ENCODE measurements at regions not wholly inside any gene's neighbourhood (a gene's known extent, or its start where the extent isn't known, plus 50 kb on each side); places are given as distances from the start of the nearest gene placed in this dataset.

DNA sequence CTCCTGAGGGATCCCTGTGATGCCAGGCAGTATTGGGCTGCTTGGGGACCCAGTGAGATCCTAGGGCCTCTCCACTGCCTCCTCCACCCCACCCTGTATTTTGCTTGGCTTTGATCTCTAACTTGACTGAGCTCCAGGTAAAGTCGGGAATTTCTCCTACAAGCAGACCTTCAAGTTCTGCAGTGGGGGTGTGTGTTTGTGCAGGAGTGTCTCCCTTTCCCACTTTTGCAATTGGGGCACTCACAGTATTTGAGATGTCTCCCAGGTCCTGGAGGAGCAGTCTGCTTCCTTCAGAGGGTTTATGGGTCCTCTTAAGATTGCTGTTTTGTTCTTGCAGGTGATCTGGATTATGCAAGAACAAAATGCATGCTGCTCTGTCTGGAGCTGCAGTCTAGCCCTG, 68.9 kb downstream of the ALG10B start:
- TF ChIP-seq, protein P1, sequence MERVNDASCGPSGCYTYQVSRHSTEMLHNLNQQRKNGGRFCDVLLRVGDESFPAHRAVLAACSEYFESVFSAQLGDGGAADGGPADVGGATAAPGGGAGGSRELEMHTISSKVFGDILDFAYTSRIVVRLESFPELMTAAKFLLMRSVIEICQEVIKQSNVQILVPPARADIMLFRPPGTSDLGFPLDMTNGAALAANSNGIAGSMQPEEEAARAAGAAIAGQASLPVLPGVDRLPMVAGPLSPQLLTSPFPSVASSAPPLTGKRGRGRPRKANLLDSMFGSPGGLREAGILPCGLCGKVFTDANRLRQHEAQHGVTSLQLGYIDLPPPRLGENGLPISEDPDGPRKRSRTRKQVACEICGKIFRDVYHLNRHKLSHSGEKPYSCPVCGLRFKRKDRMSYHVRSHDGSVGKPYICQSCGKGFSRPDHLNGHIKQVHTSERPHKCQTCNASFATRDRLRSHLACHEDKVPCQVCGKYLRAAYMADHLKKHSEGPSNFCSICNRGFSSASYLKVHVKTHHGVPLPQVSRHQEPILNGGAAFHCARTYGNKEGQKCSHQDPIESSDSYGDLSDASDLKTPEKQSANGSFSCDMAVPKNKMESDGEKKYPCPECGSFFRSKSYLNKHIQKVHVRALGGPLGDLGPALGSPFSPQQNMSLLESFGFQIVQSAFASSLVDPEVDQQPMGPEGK (tag by site-specific recombination; IDR thresholded peaks at IDR 0.05) = no peak
- TF ChIP-seq ZNF677 (tag by site-specific recombination; IDR thresholded peaks at IDR 0.05) = no peak
- TF ChIP-seq KLF1 (tag by site-specific recombination; IDR thresholded peaks at IDR 0.05) = no peak
- TF ChIP-seq ZNF157 (tag by site-specific recombination; IDR thresholded peaks at IDR 0.05) = no peak
- TF ChIP-seq ZSCAN30 (tag by site-specific recombination; IDR thresholded peaks at IDR 0.05) = no peak
- Histone ChIP-seq H3K36me3 (ENCODE audit: control insufficient read depth in 2 of 2, insufficient read depth in 1 of 2, low read length in 2 of 2) (no peaks in the 10 kb centered on the region), H3K4me1 (ENCODE audit: control insufficient read depth, insufficient read depth, low read length) (no peaks in the 10 kb centered on the region), H3K27ac (ENCODE audit: extremely low read depth, low read depth, low read length) (no peak overlapping the region), H3K9me3 (ENCODE audit: control insufficient read depth, insufficient read depth, low read depth, low read length) (no peaks in the 10 kb centered on the region), H3K4me3 (ENCODE audit: low read depth, low read length) (no peak overlapping the region)
- ChIA-PET POLR2A (no interaction called here), CTCF (interaction anchor here (0.6 to 1.2 kb wide), 2 partner anchors 40 to 760 kb away, joined by 3 read pairs; no protein-coding TSS in a partner anchor)

- ChIA-PET POLR2A (no interaction called here), CTCF (interaction anchor here (1.2 kb wide), 1 partner anchor 760 kb away, joined by 3 read pairs; no protein-coding TSS in a partner anchor)
- Histone ChIP-seq H3K4me1 (ENCODE audit: control insufficient read depth, insufficient read depth, low read length) (no peaks in the 10 kb centered on the region), H3K27ac (ENCODE audit: extremely low read depth, low read depth, low read length) (no peak overlapping the region), H3K36me3 (ENCODE audit: control insufficient read depth in 2 of 2, insufficient read depth in 1 of 2, low read length in 2 of 2) (no peaks in the 10 kb centered on the region), H3K4me3 (ENCODE audit: low read depth, low read length) (no peak overlapping the region), H3K9me3 (ENCODE audit: control insufficient read depth, insufficient read depth, low read depth, low read length) (no peaks in the 10 kb centered on the region)
- TF ChIP-seq ZNF10 (tag by site-specific recombination; IDR thresholded peaks at IDR 0.05) (no peak), ZNF138 (tag by site-specific recombination; IDR thresholded peaks at IDR 0.05; ENCODE audit: borderline replicate concordance) (no peak), ZNF629 (tag by site-specific recombination; IDR thresholded peaks at IDR 0.05) (no peak), REST (tag by site-specific recombination; IDR thresholded peaks at IDR 0.05) (no peak), ZNF701 (tag by site-specific recombination; IDR thresholded peaks at IDR 0.05) (no peak), ZNF76 (tag by site-specific recombination; IDR thresholded peaks at IDR 0.05; ENCODE audit: borderline replicate concordance, low read depth) (no peak), TCF7L2 (IDR thresholded peaks at IDR 0.05; ENCODE audit: borderline replicate concordance, low read depth, low read length) (no peak), IKZF3 (tag by site-specific recombination; IDR thresholded peaks at IDR 0.05) (no peak), ZNF121 (tag by site-specific recombination; IDR thresholded peaks at IDR 0.05) (no peak), ZNF560 (tag by site-specific recombination; IDR thresholded peaks at IDR 0.05; ENCODE audit: borderline replicate concordance) (no peak), ZNF843 (tag by site-specific recombination; IDR thresholded peaks at IDR 0.05) (no peak), SP3 (tag by site-specific recombination; IDR thresholded peaks at IDR 0.05) (no peak)
- TF ChIP-seq, protein P2, sequence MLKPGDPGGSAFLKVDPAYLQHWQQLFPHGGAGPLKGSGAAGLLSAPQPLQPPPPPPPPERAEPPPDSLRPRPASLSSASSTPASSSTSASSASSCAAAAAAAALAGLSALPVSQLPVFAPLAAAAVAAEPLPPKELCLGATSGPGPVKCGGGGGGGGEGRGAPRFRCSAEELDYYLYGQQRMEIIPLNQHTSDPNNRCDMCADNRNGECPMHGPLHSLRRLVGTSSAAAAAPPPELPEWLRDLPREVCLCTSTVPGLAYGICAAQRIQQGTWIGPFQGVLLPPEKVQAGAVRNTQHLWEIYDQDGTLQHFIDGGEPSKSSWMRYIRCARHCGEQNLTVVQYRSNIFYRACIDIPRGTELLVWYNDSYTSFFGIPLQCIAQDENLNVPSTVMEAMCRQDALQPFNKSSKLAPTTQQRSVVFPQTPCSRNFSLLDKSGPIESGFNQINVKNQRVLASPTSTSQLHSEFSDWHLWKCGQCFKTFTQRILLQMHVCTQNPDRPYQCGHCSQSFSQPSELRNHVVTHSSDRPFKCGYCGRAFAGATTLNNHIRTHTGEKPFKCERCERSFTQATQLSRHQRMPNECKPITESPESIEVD (tag by site-specific recombination; IDR thresholded peaks at IDR 0.05) = no peak
- TF ChIP-seq, protein P3, sequence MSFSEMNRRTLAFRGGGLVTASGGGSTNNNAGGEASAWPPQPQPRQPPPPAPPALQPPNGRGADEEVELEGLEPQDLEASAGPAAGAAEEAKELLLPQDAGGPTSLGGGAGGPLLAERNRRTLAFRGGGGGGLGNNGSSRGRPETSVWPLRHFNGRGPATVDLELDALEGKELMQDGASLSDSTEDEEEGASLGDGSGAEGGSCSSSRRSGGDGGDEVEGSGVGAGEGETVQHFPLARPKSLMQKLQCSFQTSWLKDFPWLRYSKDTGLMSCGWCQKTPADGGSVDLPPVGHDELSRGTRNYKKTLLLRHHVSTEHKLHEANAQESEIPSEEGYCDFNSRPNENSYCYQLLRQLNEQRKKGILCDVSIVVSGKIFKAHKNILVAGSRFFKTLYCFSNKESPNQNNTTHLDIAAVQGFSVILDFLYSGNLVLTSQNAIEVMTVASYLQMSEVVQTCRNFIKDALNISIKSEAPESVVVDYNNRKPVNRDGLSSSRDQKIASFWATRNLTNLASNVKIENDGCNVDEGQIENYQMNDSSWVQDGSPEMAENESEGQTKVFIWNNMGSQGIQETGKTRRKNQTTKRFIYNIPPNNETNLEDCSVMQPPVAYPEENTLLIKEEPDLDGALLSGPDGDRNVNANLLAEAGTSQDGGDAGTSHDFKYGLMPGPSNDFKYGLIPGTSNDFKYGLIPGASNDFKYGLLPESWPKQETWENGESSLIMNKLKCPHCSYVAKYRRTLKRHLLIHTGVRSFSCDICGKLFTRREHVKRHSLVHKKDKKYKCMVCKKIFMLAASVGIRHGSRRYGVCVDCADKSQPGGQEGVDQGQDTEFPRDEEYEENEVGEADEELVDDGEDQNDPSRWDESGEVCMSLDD (tag by site-specific recombination; IDR thresholded peaks at IDR 0.05) = no peak
These were observed 69.8 kb downstream of the ALG10B start for GRCh38 chr12:38386205-38386985.
